ENCODE measurements at regions not wholly inside any gene's neighbourhood (a gene's known extent, or its start where the extent isn't known, plus 50 kb on each side); places are given as distances from the start of the nearest gene placed in this dataset.

GRCh38 chr20:39853636-39854035 is 835.4 kb downstream of the MAFB start:
- DNase-seq: no peak

GRCh38 chr20:39853050-39853449 is 836.0 kb downstream of the MAFB start:
- no peak for DNase-seq

- no peak for DNase-seq
These were observed 837.6 kb downstream of the MAFB start for GRCh38 chr20:39851459-39851858.

GRCh38 chr20:39850821-39851330 is 838.2 kb downstream of the MAFB start:
- no peak for DNase-seq

GRCh38 chr20:39850246-39850645 is 838.8 kb downstream of the MAFB start:
- DNase-seq: no peak

GRCh38 chr20:39849664-39850063 is 839.4 kb downstream of the MAFB start:
- peak; percentile 87 for DNase-seq

- no peak for DNase-seq
These were observed 839.9 kb downstream of the MAFB start for GRCh38 chr20:39849171-39849570.

GRCh38 chr20:39839399-39840119 is 849.5 kb downstream of the MAFB start:
- DNase-seq: no peak

- DNase-seq: no peak
These were observed 851.5 kb downstream of the MAFB start for GRCh38 chr20:39837561-39837960.

GRCh38 chr20:39835130-39835842 is 853.8 kb downstream of the MAFB start:
- peak; percentile 51 for DNase-seq

GRCh38 chr20:39830903-39831302 is 858.1 kb downstream of the MAFB start:
- DNase-seq: no peak

GRCh38 chr20:39829661-39830060 is 859.4 kb downstream of the MAFB start:
- peak; percentile 42 for DNase-seq

GRCh38 chr20:39829256-39829655 is 859.8 kb downstream of the MAFB start:
- DNase-seq: peak; percentile 51

- no peak for DNase-seq
These were observed 863.1 kb downstream of the MAFB start for GRCh38 chr20:39825950-39826349.

- DNase-seq: no peak
These were observed 863.4 kb downstream of the DHX35 start for GRCh38 chr20:39825524-39825923.

- DNase-seq: peak; percentile 41
These were observed 861.1 kb downstream of the DHX35 start for GRCh38 chr20:39823224-39823623.

GRCh38 chr20:39822667-39823066 is 860.5 kb downstream of the DHX35 start:
- no peak for DNase-seq

GRCh38 chr20:39813190-39813829 is 851.2 kb downstream of the DHX35 start:
- no peak for DNase-seq

GRCh38 chr20:39812116-39812515 is 850.0 kb downstream of the DHX35 start:
- DNase-seq: no peak

GRCh38 chr20:39810309-39810708 is 848.2 kb downstream of the DHX35 start:
- no peak for DNase-seq

GRCh38 chr20:39808613-39809012 is 846.5 kb downstream of the DHX35 start:
- no peak for DNase-seq

GRCh38 chr20:39800548-39800947 is 838.4 kb downstream of the DHX35 start:
- DNase-seq: no peak

- no peak for DNase-seq
These were observed 838.0 kb downstream of the DHX35 start for GRCh38 chr20:39800111-39800510.

Data from right forelimb (tissue), 1 donor.